Mesodermal cell (in vitro differentiated cells): ENCODE measurements at regions not wholly inside any gene's neighbourhood (a gene's known extent, or its start where the extent isn't known, plus 50 kb on each side); places are given as distances from the start of the nearest gene placed in this dataset.
"Not testable (repeated sequence)": the region's sequence is repeated elsewhere in the genome, so short reads cannot be mapped to it uniquely, and the experiment has no call there.

Experiments
- H3K27ac ChIP-seq: 2 replicates; pipeline ENCODE4 v1.7.0; 2013; ENCODE audit warnings: mild to moderate bottlenecking, low read depth, low read length, moderate library complexity; ENCODE audit not compliant: severe bottlenecking
- H3K36me3 ChIP-seq: 2 replicates; pipeline ENCODE4 v1.7.1; 2013; ENCODE audit warnings: mild to moderate bottlenecking, low read length, moderate library complexity; ENCODE audit not compliant: control insufficient read depth, insufficient read depth
- H3K4me1 ChIP-seq: one replicate; pipeline ENCODE4 v1.7.1; 2013; ENCODE audit warnings: mild to moderate bottlenecking, low read length; ENCODE audit not compliant: insufficient read depth, control insufficient read depth, poor library complexity, severe bottlenecking
- H3K4me3 ChIP-seq: 2 replicates; pipeline ENCODE4 v1.7.0; 2013; ENCODE audit warnings: low read length, control low read depth, mild to moderate bottlenecking; ENCODE audit not compliant: insufficient read depth, poor library complexity, severe bottlenecking; ENCODE audit errors: extremely low read depth
- H3K9me3 ChIP-seq: 2 replicates; pipeline ENCODE4 v1.7.1; 2013; ENCODE audit warnings: mild to moderate bottlenecking, low read length, moderate library complexity; ENCODE audit not compliant: control insufficient read depth
- WGBS, 2 experiments: methylation state at CpG; one replicate each; pipeline ENCODE4 v1.1.5; 2013; ENCODE audit warnings: missing lambda C conversion rate in 2 of 2; ENCODE audit not compliant: insufficient coverage in 2 of 2; 5-methylcytosine and 5-hydroxymethylcytosine counted together

DNA sequence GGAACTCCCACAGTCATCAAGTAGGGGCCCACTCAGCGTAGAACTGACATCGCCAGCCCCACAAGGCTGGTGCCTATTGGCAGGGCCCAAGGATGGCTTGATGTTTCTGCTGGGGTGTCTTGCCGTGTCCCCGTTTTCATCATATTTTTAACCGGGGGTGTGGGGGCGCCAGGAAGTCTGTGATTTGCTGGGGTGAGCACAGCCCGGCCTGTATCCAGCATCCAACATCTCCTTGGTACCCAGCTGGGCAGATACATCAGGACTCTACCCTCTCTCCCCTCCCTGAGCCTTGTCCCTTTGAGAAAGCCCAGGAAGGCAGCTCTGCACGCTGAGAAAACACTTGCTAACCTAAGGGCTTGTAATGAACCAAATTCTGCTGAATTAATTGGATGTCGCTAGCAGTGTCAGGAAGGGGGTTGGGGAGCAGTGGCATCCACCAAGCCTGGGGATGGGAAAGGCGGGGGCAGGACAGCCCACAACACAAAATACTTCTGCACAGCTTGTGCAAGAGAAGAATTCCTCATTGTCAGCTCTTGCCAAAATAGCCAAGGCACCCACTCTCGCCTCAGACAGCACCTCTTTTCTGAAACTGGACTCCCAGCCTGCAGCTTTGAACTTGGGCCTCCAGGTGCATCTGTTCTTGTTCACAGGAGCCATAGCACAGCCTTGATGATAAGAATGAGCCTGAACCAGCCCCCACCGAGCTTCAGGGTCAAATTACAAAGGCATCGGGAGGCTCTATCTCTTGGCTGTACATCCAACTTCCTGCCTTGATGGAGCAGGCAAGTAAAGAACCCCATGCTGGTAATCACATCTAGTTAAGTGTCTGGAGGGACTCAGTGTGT lies 63.7 kb upstream of the LYRM9 start:
- Histone ChIP-seq H3K27ac (no peak overlapping the region), H3K36me3 (no peaks in the 10 kb centered on the region), H3K4me3 (no peak overlapping the region), H3K4me1 (peaks cover 3% of the 10 kb centered on the region), H3K9me3 (no peaks in the 10 kb centered on the region)
- 81 to 83% methylated on average over 6 to 8 of the region's 13 CpGs for WGBS, 2 experiments

DNA sequence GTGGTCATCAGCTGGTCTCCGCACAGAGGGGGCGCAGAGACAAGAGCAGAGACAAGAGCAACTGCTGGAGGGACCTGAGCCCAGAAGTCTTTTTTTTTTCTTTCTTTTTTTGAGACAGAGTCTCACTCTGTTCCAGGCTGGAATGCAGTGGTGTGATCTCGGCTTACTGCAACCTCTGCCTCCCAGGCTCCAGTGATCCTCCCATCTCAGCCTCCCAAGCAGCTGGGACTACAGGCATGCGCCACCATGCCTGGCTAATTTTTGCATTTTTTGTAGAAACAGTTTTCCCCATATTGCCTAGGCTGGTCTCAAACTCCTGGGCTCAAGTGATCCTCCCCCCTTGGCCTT lies 64.3 kb upstream of the LYRM9 start:
- not testable (repeated sequence) for H3K36me3 ChIP-seq, H3K4me3 ChIP-seq, H3K27ac ChIP-seq, H3K4me1 ChIP-seq, H3K9me3 ChIP-seq
- WGBS, 2 experiments: 86% methylated on average over 3 of the region's 4 CpGs; no CpG with 5 or more reads in 1 of the 2 experiments

DNA sequence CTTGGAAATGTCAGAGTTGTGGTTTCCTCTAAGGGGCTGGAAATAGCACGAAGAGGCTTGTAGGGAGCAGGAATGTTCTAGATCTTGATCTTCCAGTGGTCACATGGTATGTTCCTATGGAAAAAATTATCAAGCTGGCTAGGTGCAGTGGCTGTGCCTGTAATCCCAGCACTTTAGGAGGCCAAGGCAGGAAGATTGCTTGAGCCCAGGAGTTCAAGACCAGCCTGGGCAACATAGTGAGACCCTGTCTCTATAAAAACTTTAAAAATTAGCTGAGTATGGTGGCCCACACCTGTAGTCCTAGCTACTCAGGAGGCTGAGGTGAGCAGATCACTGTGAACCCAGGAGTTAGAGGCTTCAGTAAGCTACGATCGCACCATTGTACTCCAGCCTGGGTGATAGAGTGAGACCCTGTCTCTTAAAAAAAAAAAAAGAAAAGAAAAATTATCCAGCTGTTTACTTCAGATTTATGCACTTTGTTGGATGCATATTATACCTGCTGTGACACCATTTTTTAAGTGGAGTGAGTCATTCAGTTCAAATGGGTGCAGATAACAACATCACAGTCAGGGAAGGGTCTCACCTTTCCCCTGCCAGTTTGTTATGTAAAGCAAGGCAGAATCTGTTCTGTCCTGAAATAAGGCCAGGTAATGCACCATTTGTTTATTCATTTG lies 65.7 kb upstream of the LYRM9 start:
- H3K27ac ChIP-seq: no peak overlapping the region
- no peak overlapping the region for H3K4me3 ChIP-seq
- H3K36me3 ChIP-seq: no peaks in the 10 kb centered on the region
- 58 to 92% methylated on average over 1 to 3 of the region's 3 CpGs for WGBS, 2 experiments
- peaks cover 3% of the 10 kb centered on the region for H3K4me1 ChIP-seq
- H3K9me3 ChIP-seq: no peaks in the 10 kb centered on the region

DNA sequence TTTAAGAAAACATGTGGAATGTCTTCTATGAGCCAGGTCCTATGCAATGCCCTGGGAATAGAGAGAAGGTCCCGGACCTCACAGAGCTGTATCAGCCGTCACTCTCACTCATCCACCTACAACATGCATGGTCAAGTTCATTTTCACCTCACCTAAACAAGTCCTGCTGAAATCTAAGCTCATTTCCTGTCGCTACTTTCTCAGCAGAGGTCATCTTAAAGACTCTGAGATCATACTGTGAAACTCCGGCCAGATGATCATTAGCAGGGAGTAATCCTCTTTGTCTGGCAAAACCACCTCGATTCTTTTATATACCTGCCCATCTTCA lies 66.2 kb upstream of the LYRM9 start:
- peaks cover 3% of the 10 kb centered on the region for H3K4me1 ChIP-seq
- no peaks in the 10 kb centered on the region for H3K9me3 ChIP-seq
- no peak overlapping the region for H3K4me3 ChIP-seq
- 58 to 75% methylated on average over 4 to 5 of the region's 5 CpGs for WGBS, 2 experiments
- no peak overlapping the region for H3K27ac ChIP-seq
- H3K36me3 ChIP-seq: no peaks in the 10 kb centered on the region

- Histone ChIP-seq H3K9me3 (no peaks in the 10 kb centered on the region), H3K36me3 (no peaks in the 10 kb centered on the region), H3K27ac (no peak overlapping the region), H3K4me1 (peaks cover 3% of the 10 kb centered on the region), H3K4me3 (no peak overlapping the region)
- 100% methylated on average over 1 of the region's 6 CpGs; no CpG with 5 or more reads in 1 of the 2 experiments for WGBS, 2 experiments
These were observed 67.2 kb upstream of the LYRM9 start for GRCh38 chr17:27960183-27960849.

DNA sequence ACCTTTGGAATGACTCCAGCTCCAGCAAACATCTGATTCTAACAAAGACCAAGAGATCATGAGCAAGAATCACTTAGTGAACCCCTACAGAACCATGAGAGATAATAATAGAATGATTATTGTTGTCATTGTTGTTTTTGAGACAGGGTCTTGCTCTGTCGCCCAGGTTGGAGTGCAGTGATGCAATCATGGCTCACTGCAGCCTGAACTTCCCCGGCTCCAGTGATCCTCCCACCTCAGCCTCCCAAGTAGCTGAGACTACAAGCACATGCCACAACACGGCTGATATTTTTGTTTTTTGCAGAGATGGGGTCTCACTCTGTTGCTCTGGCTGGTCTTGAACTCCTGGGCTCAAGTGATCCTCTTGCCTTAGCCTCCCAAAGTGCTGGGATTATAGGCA lies 69.4 kb upstream of the LYRM9 start:
- H3K27ac ChIP-seq, H3K9me3 ChIP-seq, H3K36me3 ChIP-seq, H3K4me3 ChIP-seq, H3K4me1 ChIP-seq: not testable (repeated sequence)
- 87 to 100% methylated on average over 2 to 3 of the region's 3 CpGs for WGBS, 2 experiments

- 81 to 91% methylated on average over 5 of the region's 6 CpGs for WGBS, 2 experiments
- no peak overlapping the region for H3K4me3 ChIP-seq
- H3K27ac ChIP-seq: no peak overlapping the region
- H3K4me1 ChIP-seq: no peaks in the 10 kb centered on the region
- H3K36me3 ChIP-seq: no peaks in the 10 kb centered on the region
- no peaks in the 10 kb centered on the region for H3K9me3 ChIP-seq
These were observed 72.1 kb upstream of the LYRM9 start for GRCh38 chr17:27965224-27965623.

- Histone ChIP-seq H3K9me3 (no peaks in the 10 kb centered on the region), H3K4me1 (no peaks in the 10 kb centered on the region), H3K27ac (no peak overlapping the region), H3K36me3 (no peaks in the 10 kb centered on the region), H3K4me3 (no peak overlapping the region)
- 86 to 97% methylated on average over 2 to 5 of the region's 8 CpGs for WGBS, 2 experiments
These were observed 74.2 kb upstream of the NLK start for GRCh38 chr17:27968206-27968732.

GRCh38 chr17:27970587-27970986 lies 71.9 kb upstream of the NLK start:
- Histone ChIP-seq H3K27ac (no peak overlapping the region), H3K4me3 (no peak overlapping the region), H3K9me3 (no peaks in the 10 kb centered on the region), H3K4me1 (no peaks in the 10 kb centered on the region), H3K36me3 (no peaks in the 10 kb centered on the region)
- 94% methylated on average over 2 of the region's 3 CpGs; no CpG with 5 or more reads in 1 of the 2 experiments for WGBS, 2 experiments

GRCh38 chr17:27973258-27974044 lies 69.0 kb upstream of the NLK start:
- H3K36me3 ChIP-seq: no peaks in the 10 kb centered on the region
- 92 to 100% methylated on average over 2 of the region's 5 CpGs for WGBS, 2 experiments
- no peaks in the 10 kb centered on the region for H3K9me3 ChIP-seq
- no peak overlapping the region for H3K4me3 ChIP-seq
- no peak overlapping the region for H3K27ac ChIP-seq
- no peaks in the 10 kb centered on the region for H3K4me1 ChIP-seq
